Panc1 (cell line): ENCODE measurements at regions not wholly inside any gene's neighbourhood (a gene's known extent, or its start where the extent isn't known, plus 50 kb on each side); places are given as distances from the start of the nearest gene placed in this dataset.

ENCODE experiments used
- ATAC-seq: fragments of 200-7000 bp; cut with Tn5 transposase; 2 replicates; pipeline ENCODE4 v1.9.1; 2020; ENCODE audit warnings: mild to moderate bottlenecking, moderate library complexity
- BruUV-seq: library from RNA; stranded (reverse); fragments of 400-500 nt; replicated peaks from 2 replicates; lab custom pipeline; 2021; lab: Mats Ljungman, UMichigan
- CTCF ChIA-PET: fragments of 300-600 bp; sonication (Branson Sonifier 250); formaldehyde crosslinking; loops from one replicate; lab custom pipeline; 2022; ENCODE audit warnings: antibody characterized with exemption; lab: Charles Lee
- POLR2A ChIA-PET: fragments of 300-600 bp; sonication (Branson Sonifier 250); formaldehyde crosslinking; loops from one replicate; lab custom pipeline; 2022; ENCODE audit warnings: antibody characterized with exemption; lab: Charles Lee
- DNase-seq: peaks from one replicate; pipeline ENCODE4 v3.0.0-alpha.2; 2010; ENCODE audit warnings: low read depth, low spot score
- H3K27ac ChIP-seq: 2 replicates; pipeline ENCODE4 v1.5.1; 2011; ENCODE audit warnings: mild to moderate bottlenecking, low read length, inconsistent platforms
- H3K27me3 ChIP-seq: fragments of 200-500 bp; sonication (Bioruptor generic); 2 replicates; pipeline ENCODE4 v1.6.0; 2014; ENCODE audit warnings: low read length, inconsistent platforms; ENCODE audit not compliant: control insufficient read depth, insufficient read depth
- H3K36me3 ChIP-seq: fragments of 200-500 bp; sonication (Bioruptor generic); 2 replicates; pipeline ENCODE4 v1.5.1; 2014; ENCODE audit warnings: inconsistent platforms, mild to moderate bottlenecking, low read length, moderate library complexity; ENCODE audit not compliant: control insufficient read depth, insufficient read depth
- H3K4me1 ChIP-seq: 2 replicates; pipeline ENCODE4 v1.5.1; 2011; ENCODE audit warnings: inconsistent platforms, mild to moderate bottlenecking, low read length, moderate library complexity; ENCODE audit not compliant: control insufficient read depth, insufficient read depth
- H3K4me3 ChIP-seq, 2 experiments: 2 replicates each; pipeline ENCODE4 v1.5.1; 2011 to 2012; ENCODE audit warnings: low read depth in 2 of 2, low read length in 2 of 2, mild to moderate bottlenecking in 2 of 2, inconsistent platforms in 1 of 2, moderate library complexity in 1 of 2
- H3K9me3 ChIP-seq: fragments of 200-500 bp; sonication (Bioruptor generic); 2 replicates; pipeline ENCODE4 v1.5.1; 2014; ENCODE audit warnings: low read depth, mild to moderate bottlenecking, inconsistent platforms, low read length, moderate library complexity; ENCODE audit not compliant: control insufficient read depth, insufficient read depth
- POLR2AphosphoS5 ChIP-seq: IDR thresholded peaks from 2 replicates; pipeline ENCODE4 v1.6.1; 2012; ENCODE audit warnings: mild to moderate bottlenecking, low read depth, low read length, moderate library complexity
- SIN3A ChIP-seq: IDR thresholded peaks from 2 replicates; pipeline ENCODE4 v1.6.1; 2012; ENCODE audit warnings: low read depth, mild to moderate bottlenecking, low read length, moderate library complexity, borderline replicate concordance; ENCODE audit not compliant: insufficient read depth
- TCF7L2 ChIP-seq: IDR thresholded peaks from 2 replicates; pipeline ENCODE4 v1.6.1; 2011; ENCODE audit warnings: mild to moderate bottlenecking, low read depth, low read length, inconsistent platforms
- in situ Hi-C: cut with HindIII; loops from 2 replicates; pipeline ENCODE4 v1.10.0; 2016; ENCODE audit warnings: low sequenced_read_pairs, low pct_unique_long_range_greater_than_20kb
- intact Hi-C: fragments of 100-400 bp; cut with micrococcal nuclease; formaldehyde crosslinking; loops from one replicate; pipeline ENCODE4 v1.10.0; 2022; ENCODE audit not compliant: unreplicated experiment
- TF ChIP-seq, protein P1 (sequence below): fragments of 450-650 bp; IDR thresholded peaks from 2 replicates; pipeline ENCODE4 v1.5.1; 2017; ENCODE audit warnings: mild to moderate bottlenecking
- TF ChIP-seq, protein P2 (sequence below), 2 experiments: IDR thresholded peaks; 2 replicates each; pipeline ENCODE4 v1.6.1; 2011 to 2012; ENCODE audit warnings: low read depth in 2 of 2, control low read depth in 1 of 2, low read length in 1 of 2, mild to moderate bottlenecking in 1 of 2, moderate library complexity in 1 of 2; ENCODE audit not compliant: insufficient read depth in 1 of 2

DNA sequence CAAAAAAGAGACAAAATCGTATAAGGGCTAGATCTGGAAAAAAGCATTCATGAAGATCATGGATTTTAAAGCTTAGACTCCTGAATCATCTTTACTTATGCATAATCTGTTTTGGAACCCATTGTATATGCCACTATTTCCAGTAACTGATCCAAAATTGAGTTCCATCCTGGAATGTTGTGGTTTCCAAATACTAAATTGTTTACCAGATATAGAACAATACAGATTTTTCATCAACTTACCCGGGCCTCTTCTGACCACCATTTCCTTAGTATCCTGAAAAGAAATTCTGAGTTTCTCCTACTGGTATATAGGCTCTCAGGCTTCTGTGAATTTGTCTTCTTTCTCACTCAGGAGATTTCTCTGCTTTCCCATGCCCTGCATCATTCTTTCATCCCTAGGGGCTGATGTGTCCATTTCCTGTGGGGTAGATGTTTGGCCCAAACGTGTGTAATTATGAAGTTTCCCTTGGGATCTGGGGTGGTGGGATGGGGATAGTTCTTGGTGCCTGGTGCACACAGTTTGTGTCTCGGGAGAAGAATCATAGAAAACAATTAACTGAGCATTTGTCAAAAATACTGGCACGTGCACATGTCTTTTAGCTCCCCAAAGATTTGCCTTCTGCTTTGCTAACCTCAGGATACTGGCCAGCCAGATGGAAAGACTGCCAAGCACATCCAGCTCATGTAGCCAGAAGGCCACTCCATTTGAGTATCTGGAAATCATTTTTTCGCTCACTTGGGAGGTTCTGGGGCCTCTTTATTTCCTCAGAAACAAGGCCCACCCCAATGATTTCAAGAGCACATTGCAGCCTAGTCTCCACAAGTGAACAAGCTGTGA is 127.8 kb downstream of the NTMT2 start:
- ChIA-PET CTCF (no interaction called here), POLR2A (no interaction called here)
- H3K4me1 ChIP-seq, result no peaks in the 10 kb centered on the region
- no peaks in the 10 kb centered on the region for H3K9me3 ChIP-seq
- H3K36me3 ChIP-seq, result no peaks in the 10 kb centered on the region
- H3K4me3 ChIP-seq, result no peak overlapping the region
- ATAC-seq (no peak), DNase-seq (no peak)
- in situ Hi-C loops (no loop called here), intact Hi-C loops (no loop called here)
- no peaks in the 10 kb centered on the region for H3K27me3 ChIP-seq
- no TSS peak for BruUV-seq
- H3K27ac ChIP-seq, result no peak overlapping the region
- TF ChIP-seq, protein P1, sequence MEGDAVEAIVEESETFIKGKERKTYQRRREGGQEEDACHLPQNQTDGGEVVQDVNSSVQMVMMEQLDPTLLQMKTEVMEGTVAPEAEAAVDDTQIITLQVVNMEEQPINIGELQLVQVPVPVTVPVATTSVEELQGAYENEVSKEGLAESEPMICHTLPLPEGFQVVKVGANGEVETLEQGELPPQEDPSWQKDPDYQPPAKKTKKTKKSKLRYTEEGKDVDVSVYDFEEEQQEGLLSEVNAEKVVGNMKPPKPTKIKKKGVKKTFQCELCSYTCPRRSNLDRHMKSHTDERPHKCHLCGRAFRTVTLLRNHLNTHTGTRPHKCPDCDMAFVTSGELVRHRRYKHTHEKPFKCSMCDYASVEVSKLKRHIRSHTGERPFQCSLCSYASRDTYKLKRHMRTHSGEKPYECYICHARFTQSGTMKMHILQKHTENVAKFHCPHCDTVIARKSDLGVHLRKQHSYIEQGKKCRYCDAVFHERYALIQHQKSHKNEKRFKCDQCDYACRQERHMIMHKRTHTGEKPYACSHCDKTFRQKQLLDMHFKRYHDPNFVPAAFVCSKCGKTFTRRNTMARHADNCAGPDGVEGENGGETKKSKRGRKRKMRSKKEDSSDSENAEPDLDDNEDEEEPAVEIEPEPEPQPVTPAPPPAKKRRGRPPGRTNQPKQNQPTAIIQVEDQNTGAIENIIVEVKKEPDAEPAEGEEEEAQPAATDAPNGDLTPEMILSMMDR, result no peak
- TF ChIP-seq TCF7L2 (no peak), SIN3A (no peak), POLR2AphosphoS5 (no peak)
- TF ChIP-seq, protein P2, sequence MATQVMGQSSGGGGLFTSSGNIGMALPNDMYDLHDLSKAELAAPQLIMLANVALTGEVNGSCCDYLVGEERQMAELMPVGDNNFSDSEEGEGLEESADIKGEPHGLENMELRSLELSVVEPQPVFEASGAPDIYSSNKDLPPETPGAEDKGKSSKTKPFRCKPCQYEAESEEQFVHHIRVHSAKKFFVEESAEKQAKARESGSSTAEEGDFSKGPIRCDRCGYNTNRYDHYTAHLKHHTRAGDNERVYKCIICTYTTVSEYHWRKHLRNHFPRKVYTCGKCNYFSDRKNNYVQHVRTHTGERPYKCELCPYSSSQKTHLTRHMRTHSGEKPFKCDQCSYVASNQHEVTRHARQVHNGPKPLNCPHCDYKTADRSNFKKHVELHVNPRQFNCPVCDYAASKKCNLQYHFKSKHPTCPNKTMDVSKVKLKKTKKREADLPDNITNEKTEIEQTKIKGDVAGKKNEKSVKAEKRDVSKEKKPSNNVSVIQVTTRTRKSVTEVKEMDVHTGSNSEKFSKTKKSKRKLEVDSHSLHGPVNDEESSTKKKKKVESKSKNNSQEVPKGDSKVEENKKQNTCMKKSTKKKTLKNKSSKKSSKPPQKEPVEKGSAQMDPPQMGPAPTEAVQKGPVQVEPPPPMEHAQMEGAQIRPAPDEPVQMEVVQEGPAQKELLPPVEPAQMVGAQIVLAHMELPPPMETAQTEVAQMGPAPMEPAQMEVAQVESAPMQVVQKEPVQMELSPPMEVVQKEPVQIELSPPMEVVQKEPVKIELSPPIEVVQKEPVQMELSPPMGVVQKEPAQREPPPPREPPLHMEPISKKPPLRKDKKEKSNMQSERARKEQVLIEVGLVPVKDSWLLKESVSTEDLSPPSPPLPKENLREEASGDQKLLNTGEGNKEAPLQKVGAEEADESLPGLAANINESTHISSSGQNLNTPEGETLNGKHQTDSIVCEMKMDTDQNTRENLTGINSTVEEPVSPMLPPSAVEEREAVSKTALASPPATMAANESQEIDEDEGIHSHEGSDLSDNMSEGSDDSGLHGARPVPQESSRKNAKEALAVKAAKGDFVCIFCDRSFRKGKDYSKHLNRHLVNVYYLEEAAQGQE (IDR thresholded peaks at IDR 0.05; ENCODE audit: insufficient read depth in 1 of 2, low read depth in 2 of 2, low read length in 1 of 2), result no peak

DNA sequence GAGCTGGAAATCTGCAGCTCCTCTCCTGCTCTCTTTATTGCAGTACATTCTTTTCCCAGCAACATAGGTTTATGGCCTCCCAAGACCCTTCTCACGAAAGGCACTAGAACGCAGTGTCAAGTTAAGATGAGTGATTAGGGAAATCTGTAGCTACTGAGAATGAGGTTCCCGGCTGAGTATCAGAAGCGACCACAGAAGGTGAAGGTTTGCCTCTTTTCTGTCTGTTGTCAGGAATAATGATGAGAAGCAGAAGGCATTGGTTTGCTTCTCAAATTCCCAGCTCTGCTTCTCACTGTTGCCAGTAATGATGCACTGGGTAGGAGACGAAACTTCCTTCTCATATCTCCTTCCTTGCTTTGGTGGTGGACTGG is 128.4 kb downstream of the NTMT2 start:
- no peaks in the 10 kb centered on the region for H3K4me1 ChIP-seq
- H3K36me3 ChIP-seq, result no peaks in the 10 kb centered on the region
- ATAC-seq (no peak), DNase-seq (no peak)
- no TSS peak for BruUV-seq
- H3K9me3 ChIP-seq, result no peaks in the 10 kb centered on the region
- POLR2A ChIA-PET, result no interaction called here
- H3K27ac ChIP-seq, result no peak overlapping the region
- intact Hi-C loops (no loop called here), in situ Hi-C loops (no loop called here)
- H3K27me3 ChIP-seq, result no peaks in the 10 kb centered on the region
- TF ChIP-seq, protein P1, result no peak
- no peak for TF ChIP-seq TCF7L2
- TF ChIP-seq, protein P2 (IDR thresholded peaks at IDR 0.05; ENCODE audit: insufficient read depth in 1 of 2, low read depth in 2 of 2, low read length in 1 of 2), result no peak
- no peak for TF ChIP-seq SIN3A
- no peak for TF ChIP-seq POLR2AphosphoS5
- H3K4me3 ChIP-seq, result no peak overlapping the region
- CTCF ChIA-PET, result no interaction called here
